ENCODE measurements at regions not wholly inside any gene's neighbourhood (a gene's known extent, or its start where the extent isn't known, plus 50 kb on each side); places are given as distances from the start of the nearest gene placed in this dataset.
"Not testable (repeated sequence)": the region's sequence is repeated elsewhere in the genome, so short reads cannot be mapped to it uniquely, and the experiment has no call there.

GRCh38 chr3:94323596-94323995 lies 260.7 kb downstream of the NSUN3 start:
- no peak for DNase-seq (ENCODE audit: low read depth in 4 of 4, low spot score in 1 of 4)

GRCh38 chr3:94331831-94332230 lies 269.0 kb downstream of the NSUN3 start:
- no peak for DNase-seq (ENCODE audit: low read depth in 4 of 4, low spot score in 1 of 4)

GRCh38 chr3:94336046-94336753 lies 273.3 kb downstream of the NSUN3 start:
- no peak for DNase-seq (ENCODE audit: low read depth in 4 of 4, low spot score in 1 of 4)

- no peak for DNase-seq (ENCODE audit: low read depth in 4 of 4, low spot score in 1 of 4)
Observed at GRCh38 chr3:94345101-94345500, 282.2 kb downstream of the NSUN3 start.

GRCh38 chr3:94349310-94349878 lies 286.5 kb downstream of the NSUN3 start:
- no peak for DNase-seq (ENCODE audit: low read depth in 4 of 4, low spot score in 1 of 4)

GRCh38 chr3:94356581-94356980 lies 293.7 kb downstream of the NSUN3 start:
- DNase-seq (ENCODE audit: low read depth in 4 of 4, low spot score in 1 of 4): no peak

GRCh38 chr3:94359996-94360395 lies 297.1 kb downstream of the NSUN3 start:
- DNase-seq (ENCODE audit: low read depth in 4 of 4, low spot score in 1 of 4): no peak

- DNase-seq (ENCODE audit: low read depth in 4 of 4, low spot score in 1 of 4): no peak
Observed at GRCh38 chr3:94360987-94361386, 298.1 kb downstream of the NSUN3 start.

- DNase-seq (ENCODE audit: low read depth in 4 of 4, low spot score in 1 of 4): no peak
Observed at GRCh38 chr3:94362393-94362792, 299.5 kb downstream of the NSUN3 start.

- no peak for DNase-seq (ENCODE audit: low read depth in 4 of 4, low spot score in 1 of 4)
Observed at GRCh38 chr3:94365006-94365405, 302.1 kb downstream of the NSUN3 start.

GRCh38 chr3:94372026-94372425 lies 309.2 kb downstream of the NSUN3 start:
- no peak for DNase-seq (ENCODE audit: low read depth in 4 of 4, low spot score in 1 of 4)

- no peak for DNase-seq (ENCODE audit: low read depth in 4 of 4, low spot score in 1 of 4)
Observed at GRCh38 chr3:94373456-94373855, 310.6 kb downstream of the NSUN3 start.

- no peak for DNase-seq (ENCODE audit: low read depth in 4 of 4, low spot score in 1 of 4)
Observed at GRCh38 chr3:94374439-94375161, 311.7 kb downstream of the NSUN3 start.

- not testable (repeated sequence) for DNase-seq (ENCODE audit: low read depth in 4 of 4, low spot score in 1 of 4)
Observed at GRCh38 chr3:94377123-94377696, 314.3 kb downstream of the NSUN3 start.

GRCh38 chr3:94377863-94378262 lies 315.0 kb downstream of the NSUN3 start:
- not testable (repeated sequence) for DNase-seq (ENCODE audit: low read depth in 4 of 4, low spot score in 1 of 4)

GRCh38 chr3:94378322-94378721 lies 315.5 kb downstream of the NSUN3 start:
- no peak for DNase-seq (ENCODE audit: low read depth in 4 of 4, low spot score in 1 of 4)

- no peak for DNase-seq (ENCODE audit: low read depth in 4 of 4, low spot score in 1 of 4)
Observed at GRCh38 chr3:94379264-94379663, 316.4 kb downstream of the NSUN3 start.

- DNase-seq (ENCODE audit: low read depth in 4 of 4, low spot score in 1 of 4): no peak
Observed at GRCh38 chr3:94394885-94395284, 332.0 kb downstream of the NSUN3 start.

GRCh38 chr3:94395851-94396250 lies 333.0 kb downstream of the NSUN3 start:
- DNase-seq (ENCODE audit: low read depth in 4 of 4, low spot score in 1 of 4): no peak

GRCh38 chr3:94398036-94398435 lies 335.2 kb downstream of the NSUN3 start:
- DNase-seq (ENCODE audit: low read depth in 4 of 4, low spot score in 1 of 4): no peak

- no peak for DNase-seq (ENCODE audit: low read depth in 4 of 4, low spot score in 1 of 4)
Observed at GRCh38 chr3:94401466-94401865, 338.6 kb downstream of the NSUN3 start.

GRCh38 chr3:94402126-94402525 lies 339.3 kb downstream of the NSUN3 start:
- no peak for DNase-seq (ENCODE audit: low read depth in 4 of 4, low spot score in 1 of 4)

Data from stimulated activated CD4-positive, alpha-beta T cell treated with anti-CD3 and anti-CD28 coated beads, Interleukin-1b, Interleukin-23, amount 100 ng/mL, for 24 hours (primary cell).